HEK293T (cell line): ENCODE measurements at regions not wholly inside any gene's neighbourhood (a gene's known extent, or its start where the extent isn't known, plus 50 kb on each side); places are given as distances from the start of the nearest gene placed in this dataset.

Experiments
- ARNT ChIP-seq: fragments of 450-650 bp; IDR thresholded peaks from 2 replicates; pipeline ENCODE4 v1.6.1; 2017; ENCODE audit warnings: mild to moderate bottlenecking
- BHLHE40 ChIP-seq: fragments of 450-650 bp; IDR thresholded peaks from 2 replicates; pipeline ENCODE4 v1.6.1; 2016; ENCODE audit warnings: mild to moderate bottlenecking, moderate library complexity, borderline replicate concordance
- CTBP1 ChIP-seq: fragments of 450-650 bp; IDR thresholded peaks from 2 replicates; pipeline ENCODE4 v1.6.1; 2016; ENCODE audit warnings: borderline replicate concordance
- ELF4 ChIP-seq: fragments of 450-650 bp; IDR thresholded peaks from 2 replicates; pipeline ENCODE4 v1.6.1; 2017; ENCODE audit warnings: antibody characterized with exemption
- FOXA1 ChIP-seq: fragments of 450-650 bp; IDR thresholded peaks from 2 replicates; pipeline ENCODE4 v1.6.1; 2016; ENCODE audit warnings: mild to moderate bottlenecking
- FOXK2 ChIP-seq: fragments of 450-650 bp; IDR thresholded peaks from 2 replicates; pipeline ENCODE4 v1.6.1; 2016; ENCODE audit warnings: mild to moderate bottlenecking
- FOXM1 ChIP-seq: fragments of 450-650 bp; IDR thresholded peaks from 2 replicates; pipeline ENCODE4 v1.6.1; 2017; ENCODE audit warnings: mild to moderate bottlenecking, borderline replicate concordance
- HDGF ChIP-seq: fragments of 450-650 bp; IDR thresholded peaks from 2 replicates; pipeline ENCODE4 v1.6.1; 2017; ENCODE audit warnings: antibody characterized with exemption, borderline replicate concordance
- NFRKB ChIP-seq: fragments of 450-650 bp; IDR thresholded peaks from 2 replicates; pipeline ENCODE4 v1.6.1; 2016; ENCODE audit warnings: mild to moderate bottlenecking, moderate library complexity
- SP1 ChIP-seq: fragments of 450-650 bp; IDR thresholded peaks from 2 replicates; pipeline ENCODE4 v1.6.1; 2017
- SUZ12 ChIP-seq: fragments of 450-650 bp; IDR thresholded peaks from 2 replicates; pipeline ENCODE4 v1.6.1; 2016; ENCODE audit warnings: mild to moderate bottlenecking
- TARDBP ChIP-seq: fragments of 450-650 bp; IDR thresholded peaks from 2 replicates; pipeline ENCODE4 v1.6.1; 2016

DNA sequence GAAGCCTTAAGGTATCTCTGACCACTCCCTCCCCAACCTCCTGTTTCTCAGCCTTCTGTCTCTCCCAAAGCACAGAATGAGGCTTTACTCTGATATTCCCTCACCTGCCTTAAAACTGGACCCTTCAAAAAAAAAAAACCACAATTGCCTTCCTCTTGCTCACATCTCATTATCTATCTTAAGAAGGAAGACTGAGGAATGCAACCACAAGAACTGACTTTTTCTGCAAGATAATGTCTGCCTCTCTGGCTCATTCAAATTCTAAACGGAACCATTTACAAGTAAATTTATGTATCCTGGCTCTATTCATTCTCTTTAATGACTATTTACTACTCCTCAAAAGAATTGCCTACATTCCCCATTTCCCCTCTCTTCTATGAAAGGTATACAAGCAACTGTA lies 545.5 kb upstream of the HTR2C start:
- TF ChIP-seq FOXM1 (no peak), TARDBP (no peak), FOXK2 (no peak), SP1 (no peak), HDGF (no peak), NFRKB (no peak), SUZ12 (no peak), BHLHE40 (no peak), ELF4 (no peak), FOXA1 (no peak), CTBP1 (no peak), ARNT (no peak)
